K562 (cell line): ENCODE measurements at regions not wholly inside any gene's neighbourhood (a gene's known extent, or its start where the extent isn't known, plus 50 kb on each side); places are given as distances from the start of the nearest gene placed in this dataset.

Experiments
- ESRRA ChIP-seq: fragments of 450-650 bp; IDR thresholded peaks from 2 replicates; pipeline ENCODE4 v1.6.1; 2014; ENCODE audit warnings: low read depth, mild to moderate bottlenecking, moderate library complexity, borderline replicate concordance
- ETS2 ChIP-seq: IDR thresholded peaks from 2 replicates; pipeline ENCODE4 v1.6.1; 2016; ENCODE audit warnings: borderline replicate concordance, missing genetic modification characterization, mild to moderate bottlenecking, moderate library complexity, missing compliant biosample characterization; ENCODE audit not compliant: poor library complexity, severe bottlenecking
- TF ChIP-seq, protein P1 (sequence below): sonication (generic); formaldehyde crosslinking; IDR thresholded peaks from 2 replicates; pipeline ENCODE4 v1.8.0; 2023; ENCODE audit warnings: mild to moderate bottlenecking, missing genetic modification reagents
- TF ChIP-seq, protein P2 (sequence below): fragments of 450-650 bp; IDR thresholded peaks from 2 replicates; pipeline ENCODE4 v1.6.1; 2017; ENCODE audit warnings: mild to moderate bottlenecking, moderate library complexity
- TF ChIP-seq, protein P3 (sequence below): sonication (generic); formaldehyde crosslinking; IDR thresholded peaks from 2 replicates; pipeline ENCODE4 v1.8.1; 2022; ENCODE audit warnings: missing genetic modification reagents

DNA sequence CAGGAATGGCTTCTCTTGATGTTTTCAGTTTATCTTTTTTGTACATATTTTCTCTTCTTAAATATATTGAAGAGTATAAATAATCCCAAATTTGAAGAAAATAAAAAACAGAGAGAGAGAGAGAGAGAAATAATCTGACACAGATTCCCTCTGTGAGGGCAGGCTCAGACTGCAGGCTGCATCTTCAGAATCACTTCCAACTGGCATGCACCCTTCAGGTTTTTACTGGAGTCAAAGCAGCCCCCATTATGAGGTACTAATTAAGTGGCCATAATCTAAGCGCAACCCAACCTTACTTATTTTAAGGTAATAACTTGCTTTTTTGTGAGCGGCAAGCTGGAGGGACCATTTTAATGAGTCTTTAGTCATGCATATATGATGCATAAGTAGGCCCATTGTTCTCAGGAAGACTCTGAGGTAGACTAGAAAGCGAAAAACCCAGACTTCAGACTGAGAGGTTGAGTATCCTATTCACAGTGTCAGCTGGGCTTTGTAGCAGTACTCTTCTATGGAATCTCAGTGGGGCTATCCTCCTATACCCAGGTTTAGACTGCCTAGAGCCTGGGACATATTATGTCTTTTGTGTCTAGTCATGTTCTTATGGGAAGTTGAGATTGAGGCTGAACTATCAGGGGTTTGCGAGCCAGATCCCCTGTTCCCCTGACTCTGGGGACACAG is 167.4 kb downstream of the SP3 start:
- no peak for TF ChIP-seq ETS2 (tag)
- TF ChIP-seq, protein P1, sequence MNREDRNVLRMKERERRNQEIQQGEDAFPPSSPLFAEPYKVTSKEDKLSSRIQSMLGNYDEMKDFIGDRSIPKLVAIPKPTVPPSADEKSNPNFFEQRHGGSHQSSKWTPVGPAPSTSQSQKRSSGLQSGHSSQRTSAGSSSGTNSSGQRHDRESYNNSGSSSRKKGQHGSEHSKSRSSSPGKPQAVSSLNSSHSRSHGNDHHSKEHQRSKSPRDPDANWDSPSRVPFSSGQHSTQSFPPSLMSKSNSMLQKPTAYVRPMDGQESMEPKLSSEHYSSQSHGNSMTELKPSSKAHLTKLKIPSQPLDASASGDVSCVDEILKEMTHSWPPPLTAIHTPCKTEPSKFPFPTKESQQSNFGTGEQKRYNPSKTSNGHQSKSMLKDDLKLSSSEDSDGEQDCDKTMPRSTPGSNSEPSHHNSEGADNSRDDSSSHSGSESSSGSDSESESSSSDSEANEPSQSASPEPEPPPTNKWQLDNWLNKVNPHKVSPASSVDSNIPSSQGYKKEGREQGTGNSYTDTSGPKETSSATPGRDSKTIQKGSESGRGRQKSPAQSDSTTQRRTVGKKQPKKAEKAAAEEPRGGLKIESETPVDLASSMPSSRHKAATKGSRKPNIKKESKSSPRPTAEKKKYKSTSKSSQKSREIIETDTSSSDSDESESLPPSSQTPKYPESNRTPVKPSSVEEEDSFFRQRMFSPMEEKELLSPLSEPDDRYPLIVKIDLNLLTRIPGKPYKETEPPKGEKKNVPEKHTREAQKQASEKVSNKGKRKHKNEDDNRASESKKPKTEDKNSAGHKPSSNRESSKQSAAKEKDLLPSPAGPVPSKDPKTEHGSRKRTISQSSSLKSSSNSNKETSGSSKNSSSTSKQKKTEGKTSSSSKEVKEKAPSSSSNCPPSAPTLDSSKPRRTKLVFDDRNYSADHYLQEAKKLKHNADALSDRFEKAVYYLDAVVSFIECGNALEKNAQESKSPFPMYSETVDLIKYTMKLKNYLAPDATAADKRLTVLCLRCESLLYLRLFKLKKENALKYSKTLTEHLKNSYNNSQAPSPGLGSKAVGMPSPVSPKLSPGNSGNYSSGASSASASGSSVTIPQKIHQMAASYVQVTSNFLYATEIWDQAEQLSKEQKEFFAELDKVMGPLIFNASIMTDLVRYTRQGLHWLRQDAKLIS (CRISPR knock-in tag), result no peak
- TF ChIP-seq ESRRA, result no peak
- TF ChIP-seq, protein P2, sequence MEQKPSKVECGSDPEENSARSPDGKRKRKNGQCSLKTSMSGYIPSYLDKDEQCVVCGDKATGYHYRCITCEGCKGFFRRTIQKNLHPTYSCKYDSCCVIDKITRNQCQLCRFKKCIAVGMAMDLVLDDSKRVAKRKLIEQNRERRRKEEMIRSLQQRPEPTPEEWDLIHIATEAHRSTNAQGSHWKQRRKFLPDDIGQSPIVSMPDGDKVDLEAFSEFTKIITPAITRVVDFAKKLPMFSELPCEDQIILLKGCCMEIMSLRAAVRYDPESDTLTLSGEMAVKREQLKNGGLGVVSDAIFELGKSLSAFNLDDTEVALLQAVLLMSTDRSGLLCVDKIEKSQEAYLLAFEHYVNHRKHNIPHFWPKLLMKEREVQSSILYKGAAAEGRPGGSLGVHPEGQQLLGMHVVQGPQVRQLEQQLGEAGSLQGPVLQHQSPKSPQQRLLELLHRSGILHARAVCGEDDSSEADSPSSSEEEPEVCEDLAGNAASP, result no peak
- TF ChIP-seq, protein P3, sequence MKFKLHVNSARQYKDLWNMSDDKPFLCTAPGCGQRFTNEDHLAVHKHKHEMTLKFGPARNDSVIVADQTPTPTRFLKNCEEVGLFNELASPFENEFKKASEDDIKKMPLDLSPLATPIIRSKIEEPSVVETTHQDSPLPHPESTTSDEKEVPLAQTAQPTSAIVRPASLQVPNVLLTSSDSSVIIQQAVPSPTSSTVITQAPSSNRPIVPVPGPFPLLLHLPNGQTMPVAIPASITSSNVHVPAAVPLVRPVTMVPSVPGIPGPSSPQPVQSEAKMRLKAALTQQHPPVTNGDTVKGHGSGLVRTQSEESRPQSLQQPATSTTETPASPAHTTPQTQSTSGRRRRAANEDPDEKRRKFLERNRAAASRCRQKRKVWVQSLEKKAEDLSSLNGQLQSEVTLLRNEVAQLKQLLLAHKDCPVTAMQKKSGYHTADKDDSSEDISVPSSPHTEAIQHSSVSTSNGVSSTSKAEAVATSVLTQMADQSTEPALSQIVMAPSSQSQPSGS, result no peak
